ENCODE measurements at regions not wholly inside any gene's neighbourhood (a gene's known extent, or its start where the extent isn't known, plus 50 kb on each side); places are given as distances from the start of the nearest gene placed in this dataset.
"Not testable (repeated sequence)": the region's sequence is repeated elsewhere in the genome, so short reads cannot be mapped to it uniquely, and the experiment has no call there.

DNA sequence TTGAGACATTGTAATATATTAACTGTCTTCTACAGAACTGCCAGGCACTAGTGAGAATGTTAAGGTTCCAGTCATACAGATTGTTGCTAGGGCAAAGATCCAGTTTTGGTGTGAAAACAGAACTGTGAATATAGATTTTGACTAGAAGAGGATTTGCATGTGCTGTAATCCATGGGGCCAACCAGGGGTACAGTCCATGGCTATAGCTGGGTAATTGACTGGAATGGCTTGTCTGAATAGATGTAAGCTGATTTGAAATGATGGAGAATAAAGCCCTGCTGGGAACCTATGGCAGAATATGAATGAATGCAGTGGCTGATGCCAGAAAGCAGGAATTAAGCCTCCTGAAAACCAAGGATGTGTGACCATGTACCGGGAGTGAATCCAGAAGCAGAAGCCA, 748.5 kb upstream of the CDH10 start:
- DNase-seq (ENCODE audit: low spot score), result no peak

DNA sequence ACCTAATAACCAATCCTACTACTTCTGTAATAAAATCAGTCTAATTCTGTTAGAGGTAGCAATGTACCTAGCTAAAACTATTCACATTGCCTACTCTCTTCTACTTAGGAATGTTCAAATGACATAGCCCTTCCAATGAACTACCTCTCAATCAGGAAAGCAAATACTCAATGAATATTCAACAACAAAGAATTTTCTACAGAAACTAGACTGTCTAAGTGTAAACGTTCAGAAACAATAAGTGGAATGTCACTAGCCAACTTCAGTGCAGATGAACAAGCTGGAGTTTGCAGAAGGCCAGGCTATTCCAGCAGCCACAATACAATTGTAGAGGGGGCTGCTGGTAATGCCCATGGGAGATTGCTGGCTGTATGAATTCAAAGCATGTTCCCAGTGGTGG, 743.2 kb upstream of the CDH10 start:
- DNase-seq (ENCODE audit: low spot score), result no peak

DNA sequence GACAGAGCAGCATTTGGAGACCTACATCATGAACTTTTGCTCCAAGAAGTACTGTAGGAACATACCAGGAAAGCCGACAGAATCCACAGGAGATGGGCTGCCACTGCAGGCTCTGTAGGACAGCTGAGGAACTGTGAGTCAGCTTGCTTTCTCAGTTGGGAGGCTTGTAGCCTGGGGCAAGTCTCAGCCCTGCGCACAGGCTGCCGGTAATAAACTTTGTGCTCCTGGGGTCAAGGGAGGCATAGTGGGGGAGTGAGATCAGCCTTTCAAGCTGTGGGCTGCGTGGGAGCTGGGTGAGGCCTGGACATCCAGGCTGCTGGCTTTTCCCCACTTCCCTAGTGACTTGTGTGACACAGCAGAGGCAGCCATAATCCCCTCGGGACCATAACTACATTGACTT, 718.0 kb upstream of the CDH10 start:
- DNase-seq (ENCODE audit: low spot score), result no peak

DNA sequence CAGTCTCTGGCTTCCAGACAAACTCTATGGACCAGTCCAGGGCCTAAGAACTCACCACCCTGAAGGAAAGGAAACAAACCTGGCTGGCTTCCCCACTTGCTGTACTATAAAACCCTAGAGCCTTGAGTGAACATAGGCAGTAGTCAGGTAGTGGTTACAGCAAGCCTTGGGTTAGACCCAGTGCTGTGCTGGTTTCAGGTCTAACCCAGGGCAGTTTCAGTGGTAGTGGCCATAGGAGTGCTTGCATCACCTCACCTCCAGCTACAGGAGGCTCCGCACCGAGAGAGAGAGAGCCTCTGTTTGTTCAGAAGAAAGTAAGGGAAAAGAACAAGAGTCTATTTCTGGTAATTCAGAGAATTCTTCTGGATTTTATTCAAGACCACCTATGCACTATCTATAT, 714.1 kb upstream of the CDH10 start:
- no peak for DNase-seq (ENCODE audit: low spot score)

DNA sequence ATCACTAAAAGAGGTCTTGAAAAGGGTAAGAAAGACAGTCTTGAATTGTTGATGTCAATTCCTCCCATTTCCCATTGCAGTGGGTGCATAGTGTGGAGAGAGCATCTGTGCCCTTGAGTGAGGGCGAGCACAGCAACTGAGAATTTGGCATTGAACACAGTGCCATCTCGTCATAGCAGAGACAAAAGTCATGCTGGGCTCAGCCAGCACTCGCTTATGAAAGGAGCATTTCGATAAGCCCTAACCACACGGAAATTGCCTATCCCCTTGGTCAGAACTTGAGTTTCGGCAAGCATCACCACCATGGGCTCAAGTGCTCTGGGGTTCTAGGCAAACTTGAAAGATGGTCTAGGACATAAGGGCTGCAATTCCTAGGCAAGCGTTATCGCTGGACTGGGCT, 712.8 kb upstream of the CDH10 start:
- no peak for DNase-seq (ENCODE audit: low spot score)

DNA sequence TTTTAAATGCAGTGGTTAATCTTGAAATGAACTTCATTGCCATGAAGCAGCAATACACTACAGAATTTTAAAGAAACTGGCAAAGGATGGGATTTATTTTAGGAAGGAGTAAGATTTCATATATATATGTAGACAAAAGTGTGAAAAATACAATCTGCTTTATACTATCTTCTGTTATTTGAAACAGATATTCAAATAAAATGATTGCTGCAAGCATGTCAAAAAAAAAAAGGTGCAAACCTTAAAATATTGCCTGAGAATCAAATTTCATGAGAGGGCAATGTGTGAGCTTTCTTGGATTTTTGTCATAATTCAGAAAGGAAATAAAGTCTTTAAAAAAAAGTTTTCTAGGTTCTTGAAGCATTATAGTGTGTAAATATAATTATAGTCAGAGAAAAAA, 705.0 kb upstream of the CDH10 start:
- DNase-seq (ENCODE audit: low spot score), result no peak

DNA sequence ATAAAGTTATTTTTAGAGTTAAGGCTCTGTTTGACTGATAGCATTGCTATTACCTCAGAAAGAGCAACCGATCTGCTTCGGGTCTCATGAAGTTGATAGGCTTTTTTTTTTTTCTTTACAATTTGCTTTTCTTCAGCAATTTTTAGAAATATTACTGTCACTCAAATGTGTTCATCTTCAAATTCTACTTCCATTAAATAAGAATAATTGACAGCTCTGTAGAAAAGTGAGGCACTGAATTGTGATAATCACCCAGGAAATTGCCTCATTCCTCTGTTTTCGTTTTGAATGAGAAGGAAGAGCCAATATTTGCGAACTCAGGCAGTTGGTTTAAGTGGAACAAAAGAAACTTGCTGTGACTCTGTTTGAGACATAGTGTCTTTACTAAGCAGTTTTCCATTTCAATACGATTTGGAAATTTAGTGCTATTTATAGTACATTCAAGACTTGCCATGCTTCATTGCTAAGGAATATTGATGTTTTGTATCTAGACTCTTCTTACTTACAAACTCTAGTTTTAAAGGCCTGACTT, 700.5 kb upstream of the CDH10 start:
- no peak for DNase-seq (ENCODE audit: low spot score)

DNA sequence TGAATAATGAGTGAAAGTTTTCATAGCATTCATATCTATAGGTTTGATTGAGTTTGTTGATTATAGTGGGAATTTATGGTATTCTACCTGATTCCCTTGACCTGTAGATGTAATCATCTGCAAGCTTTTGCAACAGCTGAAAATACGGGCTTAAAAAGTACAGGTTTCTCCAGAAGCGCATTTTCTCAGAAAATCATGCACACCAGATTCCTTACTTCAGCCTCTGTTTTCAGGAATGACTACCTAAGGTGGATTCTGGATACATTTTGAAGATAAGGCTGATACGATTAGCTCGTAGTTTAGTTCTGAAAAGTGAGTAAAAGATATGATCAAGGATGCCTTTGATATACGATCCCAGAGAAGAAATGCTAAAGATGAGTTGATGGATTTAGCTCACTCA, 694.8 kb upstream of the CDH10 start:
- no peak for DNase-seq (ENCODE audit: low spot score)

DNA sequence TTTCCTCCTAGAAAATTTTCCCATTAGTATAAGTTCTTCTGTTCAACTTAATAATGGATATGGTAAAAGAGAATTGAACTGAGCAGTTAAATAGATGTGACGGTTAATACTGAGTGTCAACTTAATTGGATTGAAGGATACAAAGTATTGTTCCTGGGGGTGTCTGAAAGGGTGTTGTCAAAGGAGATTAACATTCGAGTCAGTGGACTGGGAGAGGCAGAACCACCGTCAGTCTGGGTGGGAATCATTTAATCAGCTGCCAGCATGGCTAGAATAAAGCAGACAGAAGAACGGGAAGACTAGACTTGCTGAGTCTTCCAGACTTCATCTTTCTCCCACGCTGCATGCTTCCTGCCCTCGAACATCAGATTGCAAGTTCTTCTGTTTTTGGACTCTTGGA, 689.6 kb upstream of the CDH10 start:
- no peak for DNase-seq (ENCODE audit: low spot score)

DNA sequence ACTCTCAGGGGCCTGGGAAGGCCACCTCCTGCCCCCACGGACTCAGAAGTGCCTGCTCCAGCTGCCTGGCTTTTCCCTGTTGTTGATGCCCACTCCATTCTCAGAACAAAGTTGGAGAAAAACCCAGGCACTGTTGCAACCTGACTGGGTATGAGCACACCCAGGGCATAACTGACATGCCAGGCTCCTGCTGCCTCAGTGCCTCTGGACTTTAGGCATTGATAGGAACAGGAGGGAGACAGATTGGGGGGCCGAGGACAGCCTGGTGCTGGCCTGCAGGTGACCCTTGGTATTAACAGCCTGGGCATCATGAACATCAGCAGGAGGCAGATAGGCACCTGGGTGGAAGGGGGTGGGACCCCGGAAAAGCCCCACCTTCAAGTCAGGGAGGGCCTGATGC, 685.9 kb upstream of the CDH10 start:
- DNase-seq (ENCODE audit: low spot score), result no peak

DNA sequence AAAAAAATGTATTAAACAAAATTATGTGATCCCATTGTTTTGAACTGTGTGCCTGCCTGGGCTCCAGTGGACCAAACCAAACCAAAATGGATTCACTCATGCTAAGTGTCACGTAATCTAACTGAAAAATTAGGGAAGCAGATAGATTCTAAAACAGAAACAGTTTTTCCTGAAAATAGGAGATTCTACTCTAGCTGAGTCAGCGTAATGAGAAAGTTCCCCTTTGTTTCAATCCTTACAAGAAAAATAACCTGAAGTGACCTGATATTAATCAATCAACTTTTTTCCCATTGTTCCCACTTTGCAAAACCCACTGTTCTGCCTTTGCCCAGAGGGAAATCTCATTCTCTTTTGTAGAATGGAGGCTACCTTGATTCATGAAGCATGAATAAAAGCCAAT, 682.4 kb upstream of the CDH10 start:
- no peak for DNase-seq (ENCODE audit: low spot score)

DNA sequence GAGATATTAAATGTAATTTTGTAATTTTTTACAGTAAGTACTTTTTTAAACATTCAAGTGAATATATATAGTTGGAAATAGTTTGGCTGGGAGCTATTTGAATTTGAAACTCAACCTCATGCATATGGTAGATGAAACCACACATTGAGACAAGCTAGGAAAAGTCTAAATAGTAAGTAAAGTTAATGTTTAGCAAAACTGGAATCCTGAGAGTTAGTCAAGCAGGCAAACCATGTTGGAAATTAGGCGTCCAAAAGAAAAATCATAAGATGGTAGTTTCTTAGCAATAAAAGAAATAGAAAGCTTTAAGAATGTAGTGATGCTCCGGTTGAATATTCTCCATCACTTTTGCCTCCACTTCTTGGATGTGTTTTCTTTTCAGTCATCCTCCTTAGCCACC, 657.1 kb upstream of the CDH10 start:
- peak; percentile 58 for DNase-seq (ENCODE audit: low spot score)

DNA sequence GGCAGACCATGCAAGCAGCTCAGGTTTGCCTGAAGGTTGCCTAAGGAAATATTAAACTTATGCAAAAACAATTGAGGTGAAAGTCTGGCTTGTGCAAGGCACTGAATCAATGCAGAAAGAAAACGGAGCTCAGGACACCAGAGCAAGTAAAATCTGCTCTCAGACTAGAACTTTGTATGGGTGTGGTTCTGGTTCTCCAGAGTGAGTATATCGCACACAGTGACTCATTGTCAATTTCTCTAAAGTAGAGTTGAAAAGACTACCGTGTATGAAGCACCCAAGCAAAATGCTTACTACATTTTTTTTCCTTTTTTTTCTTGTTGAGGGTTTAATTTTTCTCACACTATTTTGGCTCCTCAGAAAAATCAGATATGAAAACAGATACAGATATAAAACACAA, 650.3 kb upstream of the CDH10 start:
- peak; percentile 25 for DNase-seq (ENCODE audit: low spot score)

DNA sequence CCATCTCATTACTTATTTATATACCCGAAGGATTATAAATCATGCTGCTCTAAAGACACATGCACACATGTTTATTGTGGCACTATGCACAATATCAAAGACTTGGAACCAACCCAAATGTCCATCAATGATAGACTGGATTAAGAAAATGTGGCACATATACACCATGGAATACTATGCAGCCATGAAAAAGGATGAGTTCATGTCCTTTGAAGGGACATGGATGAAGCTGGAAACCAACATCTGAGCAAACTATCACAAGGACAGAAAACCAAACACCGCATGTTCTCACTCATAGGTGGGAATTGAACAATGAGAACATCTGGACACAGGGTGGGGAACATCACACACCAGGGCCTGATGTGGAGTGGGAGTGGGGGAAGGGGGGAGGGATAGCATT, 645.0 kb upstream of the CDH10 start:
- DNase-seq (ENCODE audit: low spot score), result not testable (repeated sequence)

DNA sequence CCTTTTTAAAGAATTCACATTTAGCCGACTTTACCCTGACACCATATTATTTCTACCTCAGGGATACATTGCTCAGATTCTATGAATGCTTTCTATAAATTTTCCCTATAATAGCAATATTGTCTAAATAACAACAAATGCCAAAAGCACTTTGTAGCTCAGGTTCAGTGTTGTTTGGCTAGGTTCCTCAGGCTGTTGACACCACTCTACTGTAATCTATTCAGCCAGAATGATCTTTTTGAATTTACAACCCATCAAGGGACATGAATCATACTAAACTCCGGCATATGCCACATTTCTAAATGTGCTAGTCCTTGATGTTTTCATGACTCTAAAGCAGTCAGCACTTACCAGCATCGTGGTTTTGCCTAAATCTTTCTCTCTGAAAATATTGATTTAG, 641.5 kb upstream of the CDH10 start:
- DNase-seq (ENCODE audit: low spot score), result no peak

DNA sequence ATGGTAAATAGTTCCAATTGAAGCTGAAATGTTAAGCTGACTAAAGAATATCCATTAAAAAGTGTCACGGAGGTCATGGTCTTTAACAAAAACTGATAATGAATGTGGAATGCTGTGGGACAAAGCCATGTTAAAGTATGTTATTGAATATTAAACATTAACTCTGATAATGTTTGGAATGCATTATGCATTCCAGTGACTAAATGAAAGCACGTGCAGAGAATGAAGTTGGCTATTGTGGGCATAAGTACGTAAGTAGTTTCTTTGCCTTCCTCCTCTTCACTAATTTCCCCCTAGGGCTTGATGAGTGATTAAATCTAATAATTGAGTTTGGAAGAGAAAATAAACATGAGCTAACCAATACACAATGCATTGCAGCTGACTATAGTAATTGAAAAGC, 640.4 kb upstream of the CDH10 start:
- peak; percentile 58 for DNase-seq (ENCODE audit: low spot score)

DNA sequence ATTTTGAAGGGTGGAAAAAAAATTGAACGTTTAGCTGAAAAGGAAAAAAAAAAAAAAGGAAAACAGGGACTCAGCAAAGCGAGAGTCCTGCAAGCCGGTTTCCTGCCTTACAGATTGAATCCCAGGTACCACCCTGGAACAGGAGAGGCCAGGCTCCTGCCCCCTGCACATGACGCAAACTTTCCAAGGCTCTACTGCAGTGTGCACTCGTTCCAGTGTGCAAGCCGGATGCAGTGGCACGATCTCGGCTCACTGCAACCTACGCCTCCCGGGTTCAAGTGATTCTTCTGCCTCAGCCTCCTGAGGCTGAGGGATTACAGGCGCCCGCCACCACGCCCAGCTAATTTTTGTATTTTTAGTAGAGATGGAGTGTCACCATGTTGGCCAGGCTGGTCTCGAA, 618.7 kb upstream of the CDH10 start:
- DNase-seq (ENCODE audit: low spot score), result not testable (repeated sequence)

DNA sequence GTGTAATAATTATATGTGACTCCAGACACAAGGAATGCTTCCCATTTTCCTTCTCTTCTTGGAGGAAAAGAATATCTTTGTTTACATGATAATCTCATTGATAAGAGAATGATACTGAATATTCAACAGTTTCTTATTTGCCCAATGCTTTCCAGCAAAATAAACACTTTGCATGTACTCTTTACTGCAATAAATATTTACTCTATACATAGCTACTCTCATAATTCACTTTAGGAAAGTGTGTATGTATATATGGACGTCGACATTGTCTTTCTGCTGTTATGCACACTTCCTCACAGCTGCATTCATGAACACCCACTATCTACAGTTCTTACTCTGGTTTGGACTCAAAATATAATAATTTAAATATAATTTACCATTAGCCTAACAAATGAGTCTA, 617.4 kb upstream of the CDH10 start:
- no peak for DNase-seq (ENCODE audit: low spot score)

DNA sequence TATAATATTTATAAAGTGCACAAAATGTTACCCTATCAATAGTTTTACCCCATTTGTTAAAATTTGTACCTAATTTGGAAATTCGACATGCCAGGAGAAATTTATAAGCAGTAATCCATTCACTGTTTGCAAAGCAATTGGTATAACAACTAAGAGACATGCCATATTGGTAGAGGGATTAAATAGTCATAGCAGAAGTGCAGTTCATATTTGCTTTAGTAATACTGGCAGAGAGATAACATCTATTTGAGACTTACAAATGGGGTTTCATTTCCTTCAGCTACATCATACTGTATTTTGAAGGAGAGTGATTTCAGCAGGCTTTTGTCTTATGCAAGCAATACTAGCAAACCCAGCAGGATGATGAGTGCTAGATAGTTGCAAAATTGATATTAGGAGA, 610.4 kb upstream of the CDH10 start:
- DNase-seq (ENCODE audit: low spot score), result no peak

DNA sequence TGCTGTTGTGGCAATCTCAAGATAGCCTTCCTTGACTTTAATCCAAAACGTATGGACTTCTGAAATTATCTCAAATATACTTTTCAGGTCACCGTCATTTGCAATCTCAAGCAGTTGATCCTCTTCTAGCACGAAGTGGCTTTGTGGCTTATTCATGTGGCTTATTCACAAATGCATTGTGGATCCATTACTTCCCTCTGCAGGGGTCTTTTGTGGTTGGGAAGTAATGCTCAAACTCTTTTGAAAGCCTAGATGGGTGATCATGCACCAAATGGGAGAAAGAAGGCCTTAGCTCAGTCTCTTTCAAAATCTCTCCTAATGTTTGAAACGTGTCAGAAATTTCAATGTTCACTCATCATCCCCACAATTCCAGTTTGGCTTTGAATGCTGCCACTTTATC, 597.2 kb upstream of the CDH10 start:
- no peak for DNase-seq (ENCODE audit: low spot score)

DNA sequence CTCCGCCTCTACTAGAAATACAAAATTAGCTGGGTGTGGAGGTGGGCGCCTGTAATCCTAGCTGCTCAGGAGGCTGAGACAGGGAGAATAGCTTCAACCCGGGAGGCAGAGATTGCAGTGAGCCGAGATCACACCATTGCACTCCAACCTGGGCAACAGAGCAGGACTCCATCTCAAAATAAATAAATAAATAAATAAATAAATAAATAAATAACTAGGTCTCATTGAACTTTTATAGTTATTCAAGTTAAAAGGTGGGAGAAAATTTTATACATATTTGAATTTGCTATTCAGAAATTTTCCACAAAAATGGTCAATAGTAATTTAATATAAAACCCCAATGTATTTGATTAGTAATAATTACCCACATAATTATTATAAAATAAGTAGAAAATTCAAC, 593.9 kb upstream of the CDH10 start:
- DNase-seq (ENCODE audit: low spot score), result not testable (repeated sequence)

DNA sequence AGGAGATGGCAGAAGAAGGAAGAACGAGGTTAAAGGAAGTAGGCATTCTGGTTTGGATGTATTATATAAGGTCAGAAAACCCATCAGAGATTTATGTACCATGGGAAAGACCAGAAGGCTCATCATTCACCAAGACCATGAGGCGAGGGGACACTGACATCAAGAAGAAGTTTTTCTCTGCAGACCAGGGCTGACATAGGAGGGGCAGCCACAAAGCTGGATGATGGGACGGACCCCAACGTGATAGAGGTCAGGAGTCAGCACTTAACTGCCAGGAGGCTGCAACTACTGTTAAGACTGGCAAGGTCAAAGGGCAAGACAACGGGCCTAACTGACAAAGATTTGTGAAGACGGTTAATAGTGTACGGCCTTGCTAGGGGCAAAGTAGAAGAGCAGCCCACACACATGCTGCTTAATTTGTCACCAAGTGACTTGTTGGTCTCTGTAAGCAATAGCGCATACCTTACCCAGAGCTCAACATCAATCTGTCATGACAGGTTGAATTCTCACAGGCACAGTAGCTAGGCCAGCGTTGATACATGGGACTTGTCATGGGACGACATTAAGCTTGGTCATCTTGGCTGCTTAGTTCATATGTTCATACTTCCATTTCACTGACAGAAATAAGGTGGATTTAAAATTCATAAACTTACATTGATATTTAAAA, 579.7 kb upstream of the CDH10 start:
- no peak for DNase-seq (ENCODE audit: low spot score)

DNA sequence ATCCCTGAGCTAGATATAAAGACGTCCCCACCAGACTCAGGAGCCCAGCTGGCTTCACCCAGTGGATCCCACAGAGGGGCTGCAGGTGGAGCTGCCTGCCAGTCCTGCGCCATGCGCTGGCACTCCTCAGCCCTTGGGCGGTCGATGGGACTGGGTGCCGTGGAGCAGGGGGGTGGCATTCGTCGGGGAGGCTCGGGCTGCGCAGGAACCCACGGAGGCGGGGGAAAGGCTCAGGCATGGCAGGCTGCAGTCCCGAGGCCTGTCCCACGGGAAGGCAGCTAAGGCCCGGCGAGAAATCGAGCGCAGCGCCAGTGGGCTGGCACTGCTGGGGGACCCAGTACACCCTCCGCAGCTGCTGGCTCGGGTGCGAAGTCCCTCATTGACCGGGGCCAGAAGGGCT, 555.1 kb upstream of the CDH10 start:
- DNase-seq (ENCODE audit: low spot score), result not testable (repeated sequence)

DNA sequence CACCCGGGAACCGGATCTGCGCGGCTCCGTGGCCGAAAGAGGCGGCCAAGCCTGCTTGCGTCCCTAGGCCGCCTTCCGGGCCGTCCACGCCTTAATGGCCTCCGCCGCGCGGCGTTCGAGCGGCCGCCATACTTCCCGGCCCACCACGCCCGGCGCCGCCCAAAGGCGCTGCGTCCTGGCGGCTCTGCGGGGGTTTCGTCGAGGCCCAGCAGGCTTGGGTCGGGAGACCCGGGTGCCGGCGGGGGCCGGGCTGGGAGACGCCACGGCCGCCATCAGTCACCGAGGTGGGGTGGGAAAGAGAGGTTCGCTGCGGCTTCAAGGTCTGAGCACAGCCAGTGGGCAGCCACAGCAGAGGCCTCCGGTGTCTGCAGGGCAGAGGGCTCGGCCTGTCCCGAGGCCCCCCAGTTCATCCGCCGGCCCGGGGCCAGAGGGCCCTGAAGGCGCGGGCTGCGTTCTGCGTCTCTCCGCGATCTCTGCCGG, 545.8 kb upstream of the CDH10 start:
- DNase-seq (ENCODE audit: low spot score), result no peak
